HepG2 (cell line): ENCODE measurements at regions not wholly inside any gene's neighbourhood (a gene's known extent, or its start where the extent isn't known, plus 50 kb on each side); places are given as distances from the start of the nearest gene placed in this dataset.

ENCODE experiments used
- ATAC-seq: fragments of 200-7000 bp; cut with Tn5 transposase; 3 replicates; pipeline ENCODE4 v1.9.1; 2020; ENCODE audit warnings: mild to moderate bottlenecking, moderate library complexity
- BruUV-seq: library from RNA; stranded (reverse); fragments of 400-500 nt; replicated peaks from 2 replicates; lab custom pipeline; 2021; lab: Mats Ljungman, UMichigan
- CTCF ChIA-PET: fragments of 300-600 bp; formaldehyde crosslinking; extraction: SDS; loops from one replicate; lab custom pipeline; 2021; ENCODE audit warnings: low total read pairs, inconsistent platforms, low intra/inter-chr PET ratio; lab: Yijun Ruan, JAX
- POLR2A ChIA-PET: fragments of 350-600 bp; sonication (Branson Sonifier 250); formaldehyde crosslinking; loops from one replicate; lab custom pipeline; 2020; ENCODE audit warnings: antibody characterized with exemption, inconsistent platforms; lab: Yijun Ruan, JAX
- DNase-seq: peaks from one replicate; pipeline ENCODE4 v3.0.0-alpha.2; 2015; ENCODE audit warnings: low spot score
- FAIRE-seq: peaks from 3 replicates; lab custom pipeline; 2011; peaks lifted over from hg19 to GRCh38; lab: Jason Lieb, UNC
- H2AFZ ChIP-seq: one replicate; pipeline ENCODE4 v1.6.1; 2011; ENCODE audit warnings: low read length, inconsistent platforms
- H3K27ac ChIP-seq: fragments of 300-600 bp; 3 replicates; pipeline ENCODE4 v1.8.0; 2011; ENCODE audit warnings: mixed run types, mild to moderate bottlenecking, mixed read lengths, low read length, inconsistent platforms; ENCODE audit not compliant: insufficient read depth; ENCODE audit errors: extremely low read length
- H3K27me3 ChIP-seq, 2 experiments: fragments of 200-600 bp in 1 of 2; 2 replicates in 1 of 2; 3 replicates in 1 of 2; pipeline versions ENCODE4 v1.6.0 to v1.8.0; 2011; ENCODE audit warnings: low read length in 2 of 2, mild to moderate bottlenecking in 2 of 2, moderate library complexity in 2 of 2, inconsistent platforms in 1 of 2; ENCODE audit not compliant: insufficient read depth in 2 of 2, control insufficient read depth in 1 of 2
- H3K36me3 ChIP-seq, 2 experiments: fragments of 200-600 bp in 1 of 2; replicated peaks in 1 of 2; 2 replicates in 1 of 2; 3 replicates in 1 of 2; pipeline versions ENCODE4 v1.5.1 to v1.8.0; 2011; ENCODE audit warnings: low read length in 2 of 2, inconsistent platforms in 1 of 2; ENCODE audit not compliant: insufficient read depth in 2 of 2, control insufficient read depth in 1 of 2
- H3K4me1 ChIP-seq: 2 replicates; pipeline ENCODE4 v1.5.1; 2012; ENCODE audit warnings: low read length, inconsistent platforms; ENCODE audit not compliant: insufficient read depth
- H3K4me2 ChIP-seq: 2 replicates; pipeline ENCODE4 v1.6.0; 2011; ENCODE audit warnings: low read depth, low read length, inconsistent platforms
- H3K4me3 ChIP-seq, 3 experiments: fragments of 200-600 bp in 1 of 3; sonication (generic), shearing (Covaris generic) in 1 of 3; replicated peaks in 1 of 3; 2 replicates each; pipeline ENCODE4 v1.5.1; 2011 to 2016; ENCODE audit warnings: low read length in 3 of 3, inconsistent platforms in 2 of 3, low read depth in 2 of 3, mild to moderate bottlenecking in 2 of 3, control low read depth in 1 of 3, mixed read lengths in 1 of 3; ENCODE audit not compliant: insufficient read depth in 1 of 3
- H3K79me2 ChIP-seq: one replicate; pipeline ENCODE4 v1.6.1; 2011; ENCODE audit warnings: low read length, inconsistent platforms; ENCODE audit not compliant: insufficient read depth
- H3K9ac ChIP-seq: 2 replicates; pipeline ENCODE4 v1.6.0; 2011; ENCODE audit warnings: mild to moderate bottlenecking, low read depth, low read length, inconsistent platforms; ENCODE audit not compliant: insufficient read depth
- H3K9me3 ChIP-seq: 2 replicates; pipeline ENCODE4 v1.5.1; 2012; ENCODE audit warnings: mild to moderate bottlenecking, low read length
- H4K20me1 ChIP-seq: 2 replicates; pipeline ENCODE4 v1.6.0; 2011; ENCODE audit warnings: inconsistent platforms, mild to moderate bottlenecking, low read length, moderate library complexity; ENCODE audit not compliant: insufficient read depth
- ASH2L ChIP-seq: fragments of 300-600, 200-600 bp; sonication (generic); IDR thresholded peaks from 2 replicates; pipeline ENCODE4 v1.7.0; 2017; ENCODE audit warnings: low read depth, mild to moderate bottlenecking, moderate library complexity, mixed read lengths, low read length; ENCODE audit not compliant: insufficient read length
- CCAR2 ChIP-seq: fragments of 200-400 bp; formaldehyde crosslinking; optimal IDR thresholded peaks from 2 replicates; pipeline ENCODE3; 2018; ENCODE audit warnings: low read depth, mild to moderate bottlenecking, low read length, moderate library complexity
- GTF2F1 ChIP-seq: fragments of 150-350 bp; IDR thresholded peaks from 2 replicates; pipeline ENCODE4 v1.6.1; 2014; ENCODE audit warnings: low read length
- JARID2 ChIP-seq: sonication (generic); formaldehyde crosslinking; IDR thresholded peaks from 2 replicates; pipeline ENCODE4 v1.8.1; 2023; ENCODE audit warnings: missing genetic modification reagents, inconsistent platforms; ENCODE audit not compliant: insufficient replicate concordance
- KLF11 ChIP-seq: IDR thresholded peaks from 2 replicates; pipeline ENCODE4 v1.6.1; 2016; ENCODE audit warnings: missing compliant biosample characterization
- MED8 ChIP-seq: sonication (generic); formaldehyde crosslinking; IDR thresholded peaks from 2 replicates; pipeline ENCODE4 v1.8.1; 2023; ENCODE audit warnings: mild to moderate bottlenecking, missing genetic modification reagents; ENCODE audit not compliant: insufficient replicate concordance
- MXD4 ChIP-seq: IDR thresholded peaks from 2 replicates; pipeline ENCODE4 v1.6.1; 2016; ENCODE audit warnings: mild to moderate bottlenecking, missing biosample characterization, missing genetic modification reagents
- NR2F2 ChIP-seq: IDR thresholded peaks from 2 replicates; pipeline ENCODE4 v1.6.1; 2012; ENCODE audit warnings: low read depth, inconsistent platforms, borderline replicate concordance
- PHF21A ChIP-seq: sonication (generic); formaldehyde crosslinking; IDR thresholded peaks from 2 replicates; pipeline ENCODE4 v1.5.0; 2020; ENCODE audit warnings: mild to moderate bottlenecking, missing genetic modification reagents
- RARA ChIP-seq: IDR thresholded peaks from 2 replicates; pipeline ENCODE4 v1.6.1; 2016; ENCODE audit warnings: missing genetic modification reagents, missing compliant biosample characterization
- SALL2 ChIP-seq: sonication (generic); formaldehyde crosslinking; IDR thresholded peaks from 2 replicates; pipeline ENCODE4 v1.8.1; 2023; ENCODE audit warnings: mild to moderate bottlenecking, missing genetic modification reagents, inconsistent platforms
- SMAD3 ChIP-seq: sonication (generic); formaldehyde crosslinking; IDR thresholded peaks from 2 replicates; pipeline ENCODE4 v1.4.0; 2020; ENCODE audit warnings: missing genetic modification reagents
- TBX3 ChIP-seq: fragments of 450-650 bp; IDR thresholded peaks from 2 replicates; pipeline ENCODE4 v1.6.1; 2017; ENCODE audit warnings: antibody characterized with exemption, mild to moderate bottlenecking, inconsistent platforms, borderline replicate concordance
- ZC3H13 ChIP-seq: sonication (generic); formaldehyde crosslinking; IDR thresholded peaks from 2 replicates; pipeline ENCODE4 v1.8.1; 2023; ENCODE audit warnings: mild to moderate bottlenecking, missing genetic modification reagents, moderate library complexity
- ZC3H4 ChIP-seq: sonication (generic); formaldehyde crosslinking; IDR thresholded peaks from 2 replicates; pipeline ENCODE4 v1.4.0; 2020; ENCODE audit warnings: missing genetic modification reagents, borderline replicate concordance
- ZFP36L1 ChIP-seq: sonication (generic); formaldehyde crosslinking; IDR thresholded peaks from 2 replicates; pipeline ENCODE4 v1.8.0; 2022; ENCODE audit warnings: mild to moderate bottlenecking, missing genetic modification reagents, moderate library complexity
- ZFP41 ChIP-seq: sonication (generic); formaldehyde crosslinking; IDR thresholded peaks from 2 replicates; pipeline ENCODE4 v1.4.0; 2020; ENCODE audit warnings: mild to moderate bottlenecking, missing genetic modification reagents, borderline replicate concordance
- ZMYM2 ChIP-seq: sonication (generic); formaldehyde crosslinking; IDR thresholded peaks from 2 replicates; pipeline ENCODE4 v1.8.0; 2022; ENCODE audit warnings: mild to moderate bottlenecking, missing genetic modification reagents
- ZNF263 ChIP-seq: sonication (generic); formaldehyde crosslinking; IDR thresholded peaks from 2 replicates; pipeline ENCODE4 v1.4.0; 2020; ENCODE audit warnings: missing genetic modification reagents
- ZNF644 ChIP-seq: IDR thresholded peaks from 2 replicates; pipeline ENCODE4 v1.6.1; 2016; ENCODE audit warnings: low read depth
- ZNF652 ChIP-seq: IDR thresholded peaks from 2 replicates; pipeline ENCODE4 v1.6.1; 2016; ENCODE audit warnings: low read depth, borderline replicate concordance
- ZNF816 ChIP-seq: sonication (generic); formaldehyde crosslinking; IDR thresholded peaks from 2 replicates; pipeline ENCODE4 v1.8.0; 2022; ENCODE audit warnings: missing genetic modification reagents, mild to moderate bottlenecking, borderline replicate concordance
- WGBS: methylation state at CpG from one replicate; pipeline ENCODE4 v1.1.6; 2017; ENCODE audit warnings: low lambda C conversion rate; 5-methylcytosine and 5-hydroxymethylcytosine counted together
- in situ Hi-C: cut with HindIII; loops from 2 replicates; pipeline ENCODE4 v1.10.0; 2017; ENCODE audit warnings: low pct_unique_long_range_greater_than_20kb; ENCODE audit not compliant: extremely low pct_ligation_motif_present
- intact Hi-C: fragments of 100-400 bp; cut with micrococcal nuclease; formaldehyde crosslinking; loops from one replicate; pipeline ENCODE4 v1.10.0; 2022; ENCODE audit not compliant: unreplicated experiment
- TF ChIP-seq, protein P1 (sequence below): sonication (generic); formaldehyde crosslinking; IDR thresholded peaks from 2 replicates; pipeline ENCODE4 v1.4.0; 2020; ENCODE audit warnings: missing genetic modification reagents; ENCODE audit errors: not compliant biosample characterization
- TF ChIP-seq, protein P2 (sequence below): IDR thresholded peaks from 2 replicates; pipeline ENCODE4 v1.6.1; 2016; ENCODE audit warnings: missing genetic modification reagents, missing compliant biosample characterization
- TF ChIP-seq, protein P3 (sequence below): sonication (generic); formaldehyde crosslinking; IDR thresholded peaks from 2 replicates; pipeline ENCODE4 v1.4.0; 2020; ENCODE audit warnings: missing genetic modification reagents

DNA sequence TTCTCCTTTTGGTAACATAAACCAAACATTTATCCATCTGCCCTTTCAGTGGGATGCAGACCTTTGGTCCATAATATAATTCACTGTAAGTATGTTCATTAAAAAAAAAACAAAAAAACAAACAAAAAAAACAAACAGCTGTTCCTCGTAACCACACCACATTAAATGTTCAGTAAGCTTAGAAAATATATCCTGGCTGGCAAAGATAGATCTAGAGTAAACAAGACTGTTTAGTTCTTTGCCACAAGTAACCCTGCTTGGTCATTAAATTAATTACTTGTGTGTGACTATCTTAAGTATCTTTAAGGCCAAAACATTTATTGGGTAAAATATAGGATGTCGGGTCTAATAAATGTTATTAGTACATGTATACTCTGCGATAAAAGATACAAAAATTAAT, 1717.1 kb downstream of the EFNA5 start (continued):
- TF ChIP-seq PHF21A (CRISPR knock-in tag) (no peak), ZC3H13 (CRISPR knock-in tag) (no peak), ZFP36L1 (CRISPR knock-in tag) (no peak), GTF2F1 (no peak), NR2F2 (no peak), ZMYM2 (no peak)

DNA sequence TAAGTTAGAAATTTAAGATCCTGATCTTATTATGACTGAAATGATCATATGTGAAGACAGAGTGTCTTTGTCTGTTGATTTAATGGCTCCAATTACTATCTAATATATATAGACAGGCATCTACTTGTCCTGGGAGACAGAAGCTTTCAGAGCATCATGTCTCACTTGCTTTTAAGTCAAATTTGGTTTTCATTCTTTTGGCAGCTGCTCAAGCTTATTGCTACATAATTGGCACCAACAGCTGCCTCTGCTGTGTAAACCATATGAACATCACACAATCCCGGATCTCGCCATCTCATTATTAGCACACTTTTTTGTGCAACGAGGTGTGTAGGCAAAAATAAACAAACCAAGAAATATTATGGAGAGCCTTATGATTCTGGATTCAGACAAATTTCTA, 1717.9 kb downstream of the EFNA5 start:
- DNase-seq (no peak), FAIRE-seq (no peak), ATAC-seq (no peak)
- Histone ChIP-seq H3K27ac (no peak overlapping the region), H2AFZ (no peak overlapping the region), H3K4me1 (no peaks in the 10 kb centered on the region), H3K9me3 (no peaks in the 10 kb centered on the region), H3K4me3 (no peak overlapping the region), H3K36me3 (no peaks in the 10 kb centered on the region), H3K79me2 (no peaks in the 10 kb centered on the region), H3K4me2 (no peak overlapping the region), H3K27me3 (no peaks in the 10 kb centered on the region), H4K20me1 (no peaks in the 10 kb centered on the region), H3K9ac (no peak overlapping the region)
- ChIA-PET CTCF (no interaction called here), POLR2A (no interaction called here)
- WGBS = 42% methylated on average over 3 of the region's 3 CpGs
- BruUV-seq = no TSS peak
- TF ChIP-seq, protein P1, sequence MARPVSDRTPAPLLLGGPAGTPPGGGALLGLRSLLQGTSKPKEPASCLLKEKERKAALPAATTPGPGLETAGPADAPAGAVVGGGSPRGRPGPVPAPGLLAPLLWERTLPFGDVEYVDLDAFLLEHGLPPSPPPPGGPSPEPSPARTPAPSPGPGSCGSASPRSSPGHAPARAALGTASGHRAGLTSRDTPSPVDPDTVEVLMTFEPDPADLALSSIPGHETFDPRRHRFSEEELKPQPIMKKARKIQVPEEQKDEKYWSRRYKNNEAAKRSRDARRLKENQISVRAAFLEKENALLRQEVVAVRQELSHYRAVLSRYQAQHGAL (CRISPR knock-in tag) = no peak
- no peak for TF ChIP-seq ZC3H4 (CRISPR knock-in tag)
- TF ChIP-seq JARID2 (CRISPR knock-in tag) = no peak
- TF ChIP-seq, protein P2, sequence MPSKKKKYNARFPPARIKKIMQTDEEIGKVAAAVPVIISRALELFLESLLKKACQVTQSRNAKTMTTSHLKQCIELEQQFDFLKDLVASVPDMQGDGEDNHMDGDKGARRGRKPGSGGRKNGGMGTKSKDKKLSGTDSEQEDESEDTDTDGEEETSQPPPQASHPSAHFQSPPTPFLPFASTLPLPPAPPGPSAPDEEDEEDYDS (CRISPR knock-in tag) = no peak
- no peak for TF ChIP-seq ZNF652 (CRISPR knock-in tag)
- no peak for TF ChIP-seq ZNF263 (CRISPR knock-in tag)
- no peak for TF ChIP-seq ZFP41 (CRISPR knock-in tag)
- no peak for TF ChIP-seq KLF11 (CRISPR knock-in tag)
- TF ChIP-seq ASH2L = no peak
- TF ChIP-seq MED8 = no peak
- no peak for TF ChIP-seq SMAD3 (CRISPR knock-in tag)
- TF ChIP-seq ZNF816 (CRISPR knock-in tag) = no peak
- TF ChIP-seq, protein P3, sequence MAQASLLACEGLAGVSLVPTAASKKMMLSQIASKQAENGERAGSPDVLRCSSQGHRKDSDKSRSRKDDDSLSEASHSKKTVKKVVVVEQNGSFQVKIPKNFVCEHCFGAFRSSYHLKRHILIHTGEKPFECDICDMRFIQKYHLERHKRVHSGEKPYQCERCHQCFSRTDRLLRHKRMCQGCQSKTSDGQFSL = no peak
- no peak for TF ChIP-seq MXD4 (CRISPR knock-in tag)
- TF ChIP-seq TBX3 = no peak
- no peak for TF ChIP-seq SALL2 (CRISPR knock-in tag)
- no peak for TF ChIP-seq ZNF644 (CRISPR knock-in tag)
- TF ChIP-seq RARA = no peak
- no peak for TF ChIP-seq CCAR2
- in situ Hi-C loops (no loop called here), intact Hi-C loops (no loop called here)
